Spleen (tissue), 7 donors: ENCODE measurements at regions not wholly inside any gene's neighbourhood (a gene's known extent, or its start where the extent isn't known, plus 50 kb on each side); places are given as distances from the start of the nearest gene placed in this dataset.

ENCODE experiments used
- CTCF ChIP-seq, 11 experiments: fragments of 200-600 bp in 7 of 11; fragments of 450-650 bp in 4 of 11; sonication (generic) in 4 of 11; IDR thresholded peaks in 8 of 11; conservative IDR thresholded peaks in 3 of 11; 1 replicate in 7 of 11; 2 replicates in 4 of 11; pipeline versions ENCODE4 v1.4.0 to v1.8.0; 2016 to 2021; ENCODE audit warnings: antibody characterized with exemption in 11 of 11, inconsistent platforms in 4 of 11, mild to moderate bottlenecking in 1 of 11
- POLR2A ChIP-seq, 3 donors: fragments of 450-650 bp; IDR thresholded peaks; one replicate each; pipeline ENCODE4 v1.5.1; 2017; ENCODE audit warnings: antibody characterized with exemption in 3 of 3, mild to moderate bottlenecking in 1 of 3
- donor health status: DM: no; HTN: no; CAD: no; lungs with moderate emphysema.
- donor health status: DM: no; HTN: no; CAD: no.
- donor health status: DM: no; HTN: no; CAD: no.

GRCh38 chr20:22379472-22379871 lies 204.9 kb downstream of the FOXA2 start:
- TF ChIP-seq CTCF (IDR thresholded peaks at IDR 0.05 in 8 of 11, conservative IDR thresholded peaks at IDR 0.05 in 3 of 11) (no peak), POLR2A (IDR thresholded peaks at IDR 0.05) (no peak)
